Activated CD4-positive, alpha-beta T cell treated with anti-CD3 and anti-CD28 coated beads, Interleukin-10, Interleukin-2, amounts not matched to agents 100 ng/mL and 50 ng/mL, durations not matched to agents 16 hours and 8 hours (primary cell): ENCODE measurements at regions not wholly inside any gene's neighbourhood (a gene's known extent, or its start where the extent isn't known, plus 50 kb on each side); places are given as distances from the start of the nearest gene placed in this dataset.

Source experiments
- DNase-seq: peaks from one replicate; pipeline ENCODE4 v3.0.0-alpha.2; 2020

DNA sequence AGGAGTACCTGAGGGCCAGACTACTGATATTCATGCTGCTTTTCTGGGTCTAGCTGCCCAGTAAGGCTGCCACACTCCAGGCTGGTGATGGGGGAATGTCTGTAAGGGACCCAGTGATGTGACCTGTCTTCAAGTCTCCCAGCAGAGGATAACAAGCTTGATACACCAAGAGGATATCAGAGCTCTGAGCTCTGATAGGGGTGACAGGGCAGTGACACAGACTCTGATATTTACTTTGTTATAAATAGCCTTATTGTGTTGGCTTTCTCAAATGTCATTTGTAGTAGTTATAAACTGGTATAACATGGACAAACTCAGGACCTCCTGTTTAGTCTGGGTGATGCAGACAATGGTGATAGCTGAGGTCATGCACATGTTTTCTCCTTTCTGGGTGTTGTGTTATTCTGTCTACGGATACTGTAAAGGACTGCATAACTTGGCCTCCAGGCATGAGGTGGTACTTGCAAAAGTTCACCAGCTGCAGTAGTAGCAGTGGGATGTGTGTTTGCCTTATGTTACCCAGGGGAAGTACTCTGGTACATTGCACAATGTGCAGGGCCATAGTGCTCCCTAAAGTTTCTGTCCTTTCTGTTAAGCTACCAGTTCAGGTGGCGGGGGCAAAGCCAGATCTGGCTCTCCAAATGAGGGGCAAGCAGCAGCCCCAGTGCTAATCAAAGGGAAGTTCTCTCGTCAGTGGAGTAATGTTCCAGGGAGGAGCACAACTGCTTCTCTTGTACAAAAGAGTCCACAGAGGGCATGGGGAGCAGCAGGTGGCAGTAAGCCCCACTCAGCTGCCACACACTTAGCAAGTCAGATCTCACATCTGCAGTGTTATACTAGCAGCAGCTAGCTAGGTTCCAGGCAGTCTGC, 812.2 kb downstream of the JRKL start:
- no peak for DNase-seq

DNA sequence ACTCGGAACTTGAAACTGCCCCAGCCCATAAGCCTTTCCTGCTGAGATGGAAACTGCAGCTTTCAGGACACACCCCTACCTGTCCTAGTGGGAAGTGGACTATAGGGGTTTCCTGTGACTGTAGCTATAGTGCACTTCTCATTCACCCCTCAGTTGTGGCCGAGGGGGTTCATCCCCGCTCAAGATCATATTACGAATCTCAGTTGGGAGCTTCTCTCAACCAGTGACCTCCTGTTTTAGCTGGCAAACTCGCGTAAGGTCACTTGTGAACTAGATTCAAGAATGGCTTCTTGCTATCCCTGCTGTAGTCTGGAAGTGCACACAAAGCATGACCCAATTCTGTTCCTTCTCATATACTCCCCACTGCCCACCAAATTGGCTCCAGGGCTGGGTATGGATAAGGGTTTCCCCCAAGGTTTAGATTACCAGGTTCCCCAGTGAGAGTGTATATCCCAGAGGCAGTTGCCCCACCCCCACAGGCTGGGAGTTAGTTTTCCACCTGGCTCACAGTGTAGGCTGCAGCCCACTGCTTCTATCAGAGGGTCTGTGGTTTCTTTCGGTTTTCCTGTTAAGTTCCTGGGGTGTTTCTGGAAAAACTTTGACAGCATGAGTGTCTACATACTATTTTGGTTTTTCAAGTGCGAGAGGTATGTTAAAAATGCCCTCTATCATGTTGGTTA, 812.9 kb downstream of the JRKL start:
- no peak for DNase-seq

DNA sequence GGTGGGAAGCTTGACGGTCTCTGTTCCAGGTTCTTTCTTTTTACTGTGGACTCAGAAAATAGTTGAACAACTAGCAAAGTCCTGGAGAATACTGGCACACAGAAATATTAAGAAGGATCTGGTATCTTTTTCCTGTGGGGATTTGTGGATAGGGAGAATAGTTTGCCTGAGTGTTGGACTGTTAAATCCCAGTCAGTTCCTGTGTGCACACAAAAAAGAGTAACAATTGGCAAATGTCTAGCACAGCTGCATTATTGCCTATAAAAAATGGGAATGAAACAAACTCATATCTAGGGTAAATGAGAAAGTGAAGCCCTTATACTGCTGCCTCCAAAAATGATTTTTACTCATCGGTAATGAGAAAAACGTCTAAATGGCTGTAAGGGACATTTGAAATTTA, 828.2 kb downstream of the JRKL start:
- no peak for DNase-seq

DNA sequence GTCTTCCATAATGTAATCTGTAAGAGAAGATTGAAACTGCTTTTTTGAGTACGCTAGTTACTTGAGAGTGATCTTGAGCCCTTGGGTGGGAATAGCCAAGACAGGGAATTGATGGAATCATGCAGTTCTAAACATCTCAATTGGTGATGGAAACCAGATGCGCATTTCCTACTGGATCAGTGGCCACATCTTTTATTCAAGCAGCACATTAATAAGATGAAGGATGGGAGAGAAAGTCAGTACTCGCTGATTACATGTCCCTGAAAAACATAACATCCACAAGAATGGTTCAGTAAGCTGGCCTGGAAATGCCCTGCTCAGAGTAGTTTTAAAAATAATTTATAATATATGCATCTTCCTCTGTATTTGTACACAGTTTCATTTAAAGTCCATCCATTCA, 833.8 kb downstream of the JRKL start:
- no peak for DNase-seq

DNA sequence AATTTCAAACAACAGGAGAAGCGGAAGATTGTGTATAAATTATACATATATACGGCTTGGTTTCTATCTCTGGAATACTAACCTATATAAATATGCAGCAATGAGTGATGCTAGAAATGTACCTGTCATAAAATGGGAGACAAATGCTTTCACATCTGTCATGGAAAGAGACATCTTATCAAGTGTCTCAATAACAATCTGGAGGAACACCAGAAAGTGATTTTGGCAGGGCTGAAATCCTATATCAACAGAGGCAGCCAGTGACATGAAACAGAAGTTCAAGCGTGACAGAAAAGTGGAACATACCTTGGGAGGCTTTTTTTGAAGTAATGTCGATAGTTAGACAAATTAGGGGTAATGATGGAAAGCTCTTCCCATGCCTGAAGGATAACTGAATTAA, 834.6 kb downstream of the JRKL start:
- no peak for DNase-seq

DNA sequence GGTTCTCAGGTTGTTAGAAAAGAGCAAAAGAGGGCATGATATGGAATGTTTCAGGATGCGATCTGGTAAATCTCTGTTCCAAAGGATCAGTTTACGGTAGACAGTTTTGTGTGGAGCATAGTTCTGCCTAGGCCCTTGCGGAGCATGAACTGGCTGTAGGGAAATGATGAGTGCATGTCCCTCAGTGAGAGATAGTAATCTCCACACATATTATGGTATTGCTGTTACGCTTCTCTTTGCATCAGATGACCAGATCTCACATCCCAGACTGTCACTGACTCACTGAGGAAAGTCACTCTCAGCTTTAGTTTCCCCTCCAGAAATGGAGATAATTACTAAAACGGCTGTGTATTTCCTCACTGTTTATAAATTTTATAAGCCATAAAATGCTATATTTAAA, 836.0 kb downstream of the JRKL start:
- no peak for DNase-seq

DNA sequence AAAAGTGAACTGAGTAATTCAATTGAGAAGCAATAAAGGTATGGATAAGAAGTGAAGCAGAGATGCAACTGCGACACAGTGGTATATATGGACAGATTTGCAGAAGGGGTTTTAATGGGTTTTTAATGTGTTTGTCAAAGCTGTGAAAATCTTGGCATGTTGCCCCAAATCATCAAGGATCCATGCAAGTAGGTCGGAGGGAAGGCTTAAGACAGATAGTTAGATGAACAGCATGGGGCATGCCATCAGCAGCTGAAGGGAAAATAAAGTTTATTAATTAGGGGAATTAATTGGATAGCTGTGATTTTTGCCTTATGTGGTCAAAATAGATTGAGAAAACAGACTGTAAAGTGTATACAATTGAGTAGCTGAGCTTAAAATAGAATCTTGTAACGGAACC, 840.1 kb downstream of the JRKL start:
- no peak for DNase-seq

DNA sequence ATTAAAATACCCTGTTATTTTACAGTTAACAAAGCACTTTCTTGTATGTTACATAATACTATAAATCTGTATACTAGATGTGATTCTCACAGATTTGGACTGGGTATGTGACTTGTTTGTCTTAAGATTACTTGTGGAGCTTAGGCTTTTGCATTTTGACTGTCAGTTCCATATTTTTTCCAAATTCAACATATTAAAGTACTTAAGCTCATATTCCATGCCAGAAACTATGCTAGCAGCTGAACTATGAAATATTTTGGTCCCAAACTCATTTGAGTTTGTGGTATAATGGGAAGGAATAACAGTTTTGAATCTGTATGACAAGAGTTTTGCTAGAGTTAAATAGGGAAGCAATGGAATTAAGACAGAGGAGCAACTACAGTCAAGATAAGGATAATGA, 841.4 kb downstream of the JRKL start:
- DNase-seq, result no peak

DNA sequence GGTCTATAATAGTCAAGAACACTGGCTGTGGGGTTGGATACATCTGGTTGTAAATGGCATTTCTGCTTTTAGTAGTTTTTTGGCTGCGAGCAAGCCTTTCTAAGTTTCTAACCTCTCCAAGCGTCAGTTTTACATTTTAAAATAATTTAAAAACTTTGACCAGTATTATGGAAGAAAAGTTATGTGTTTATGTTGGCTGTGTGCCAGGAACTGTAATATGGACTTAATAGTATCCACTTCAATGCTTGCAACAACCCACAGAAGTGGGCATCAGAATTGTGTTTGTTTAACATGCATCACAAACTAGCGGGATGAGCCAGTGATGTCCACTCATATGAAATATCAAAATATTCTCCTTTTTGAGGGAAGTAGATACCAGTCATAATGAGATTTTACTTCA, 844.2 kb downstream of the JRKL start:
- no peak for DNase-seq

DNA sequence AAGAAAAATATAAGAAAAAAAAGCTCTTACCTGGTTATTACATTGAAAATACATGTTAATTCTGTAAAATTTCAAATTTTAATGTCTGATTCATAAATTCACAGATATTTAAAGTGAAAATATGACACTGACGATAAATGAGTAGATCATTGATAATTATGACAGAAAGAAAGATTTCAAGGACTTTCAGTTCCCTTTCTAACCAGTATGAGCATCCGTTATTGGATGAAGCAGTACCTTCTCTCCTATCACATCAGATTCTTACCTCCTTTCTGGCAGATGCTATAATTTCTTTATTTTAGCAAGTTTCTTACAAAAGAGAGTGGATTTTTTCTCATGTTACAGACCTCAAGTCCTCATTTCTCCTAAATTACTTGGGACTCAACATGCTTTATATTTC, 847.3 kb downstream of the JRKL start:
- DNase-seq, result no peak

DNA sequence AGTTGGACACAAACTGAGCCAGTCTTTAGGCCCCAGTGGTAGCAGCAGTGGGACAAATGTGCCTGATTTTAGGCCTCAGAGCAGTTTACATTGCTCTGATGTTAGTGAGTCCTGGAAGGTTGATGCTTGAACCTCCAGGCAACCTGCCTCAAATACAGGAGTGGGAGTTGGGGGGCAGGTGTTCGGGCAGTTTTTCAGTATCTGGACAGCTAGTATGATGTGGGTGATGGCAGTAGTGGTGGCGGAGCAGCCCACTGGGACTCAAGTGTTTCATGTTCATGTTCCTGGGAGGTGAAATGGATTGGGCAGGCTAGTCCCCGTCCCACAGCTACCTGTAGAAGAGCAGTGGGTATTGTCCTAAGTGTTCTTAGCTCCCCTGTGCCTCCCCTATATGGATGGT, 857.8 kb downstream of the JRKL start:
- DNase-seq, result no peak

DNA sequence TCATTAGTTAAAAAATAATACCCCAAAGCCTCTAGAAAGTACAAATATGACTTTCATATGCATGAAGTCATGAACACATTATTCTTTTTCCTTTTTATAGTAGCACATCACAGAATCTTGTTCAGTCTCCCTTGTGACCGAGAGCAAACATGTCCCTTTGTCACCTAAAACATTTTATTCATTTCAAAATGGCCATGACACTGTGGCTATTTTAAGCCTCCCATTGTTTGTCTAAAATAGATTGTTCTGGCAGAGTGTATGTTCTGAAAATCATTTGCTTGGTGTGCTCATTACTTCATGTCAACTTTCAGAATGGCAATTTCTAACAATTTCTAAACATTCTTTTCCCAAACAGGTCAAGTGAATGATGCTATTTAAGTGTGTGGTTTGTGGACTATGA, 865.0 kb downstream of the JRKL start:
- DNase-seq, result no peak

DNA sequence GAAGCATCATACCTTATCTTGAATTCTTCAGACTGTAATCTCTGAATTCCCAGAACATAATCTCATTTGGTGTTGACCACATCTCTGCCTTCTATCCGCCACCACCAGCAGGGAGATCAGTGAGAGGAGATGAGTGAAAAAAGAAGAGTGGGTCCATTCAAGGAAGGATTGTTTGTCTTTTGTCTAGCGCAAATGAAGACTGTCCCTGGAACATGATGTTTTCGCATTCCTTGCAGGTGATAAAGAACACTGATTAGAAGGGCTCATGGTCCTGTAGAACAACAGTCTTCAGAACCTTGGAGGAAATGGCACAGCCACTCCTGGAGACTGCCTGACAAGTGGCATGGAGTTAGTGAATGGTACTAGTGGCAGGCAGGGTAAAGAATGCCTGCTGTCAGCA, 869.6 kb downstream of the JRKL start:
- no peak for DNase-seq

DNA sequence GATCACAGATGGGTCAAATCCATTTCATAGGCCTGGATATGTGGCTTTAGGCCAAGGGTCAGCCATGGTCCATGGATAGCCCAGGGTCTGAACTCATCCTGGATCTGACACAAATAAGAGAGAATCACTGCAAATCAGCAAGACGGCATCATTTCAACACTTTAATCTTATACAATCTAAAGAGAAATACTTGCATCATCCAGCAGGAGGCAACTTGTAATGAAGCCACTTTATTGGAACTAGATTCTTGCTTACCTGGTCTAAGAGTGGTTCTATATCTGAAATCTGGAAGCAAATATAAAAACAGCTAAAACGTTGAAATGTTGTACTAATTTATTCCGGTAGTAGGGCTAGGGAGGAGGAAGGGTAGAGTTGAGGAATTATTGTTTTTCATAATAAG, 870.1 kb downstream of the JRKL start:
- no peak for DNase-seq

DNA sequence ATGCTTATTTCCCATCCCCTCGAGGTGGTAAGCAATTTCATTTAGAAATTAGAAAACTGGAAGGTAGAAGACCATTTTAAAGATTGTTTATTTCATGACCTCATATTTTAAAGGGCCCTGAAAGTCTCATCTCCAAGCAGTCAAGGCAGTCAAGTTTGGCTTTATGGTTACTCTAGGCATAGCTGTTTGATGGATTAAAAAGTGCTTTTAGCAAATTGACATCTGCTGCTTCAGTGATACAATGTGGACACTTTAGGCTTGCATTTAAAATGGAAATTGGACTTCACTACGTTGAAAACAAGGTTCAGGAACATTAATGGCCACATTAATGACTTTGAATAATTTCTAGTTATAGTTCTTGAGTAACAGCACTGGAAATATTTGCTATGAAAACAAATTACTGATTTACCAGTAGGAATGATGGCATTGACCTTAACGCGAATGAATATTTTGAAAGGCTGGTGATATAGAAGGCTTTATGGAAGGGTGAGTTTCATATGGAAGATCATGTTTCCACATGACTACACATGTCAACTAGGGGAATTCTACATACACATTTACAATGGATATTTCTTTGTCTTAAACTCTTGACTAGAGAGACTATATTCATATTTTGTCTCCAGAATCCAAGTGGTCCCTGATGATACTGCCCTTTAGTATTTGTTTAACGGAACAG, 873.5 kb downstream of the JRKL start:
- DNase-seq, result no peak

DNA sequence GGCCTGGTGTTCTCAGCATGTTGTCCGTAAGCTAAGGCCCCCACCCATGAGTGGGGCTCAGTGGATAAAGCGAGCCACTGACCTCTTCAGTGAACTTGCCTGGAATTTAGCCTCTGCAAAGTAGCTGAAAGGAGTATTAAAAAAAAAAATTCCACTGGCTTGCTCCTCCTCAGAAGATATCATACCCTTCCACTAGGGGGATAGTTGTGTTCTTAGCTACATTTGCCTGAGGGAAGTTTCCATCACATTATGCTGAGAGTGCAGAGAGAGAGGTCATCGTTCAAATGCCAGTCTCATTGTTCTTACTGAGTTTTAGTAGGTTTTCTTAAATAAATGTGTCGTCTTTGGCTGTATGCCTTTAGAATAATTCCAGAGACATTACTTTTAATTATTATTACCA, 879.7 kb downstream of the JRKL start:
- no peak for DNase-seq

DNA sequence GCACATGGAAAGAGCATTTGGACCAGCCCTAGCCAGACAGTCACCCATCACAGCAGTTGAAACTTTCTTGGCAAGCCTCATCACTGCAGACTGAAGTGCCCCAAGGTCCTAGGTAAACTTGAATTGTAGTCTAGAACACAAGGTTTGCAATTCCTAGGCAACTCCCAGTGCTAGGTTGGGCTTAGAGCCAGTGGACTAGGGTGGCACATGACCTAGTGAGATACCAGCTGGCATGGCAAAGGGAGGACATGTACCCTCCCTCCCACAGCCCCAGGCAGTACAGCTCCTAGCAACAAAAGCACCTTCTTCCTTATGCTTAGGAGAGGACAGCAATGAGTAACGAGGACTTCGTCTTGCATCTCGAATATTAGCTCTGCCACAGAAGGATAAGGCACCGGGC, 889.5 kb downstream of the JRKL start:
- no peak for DNase-seq

DNA sequence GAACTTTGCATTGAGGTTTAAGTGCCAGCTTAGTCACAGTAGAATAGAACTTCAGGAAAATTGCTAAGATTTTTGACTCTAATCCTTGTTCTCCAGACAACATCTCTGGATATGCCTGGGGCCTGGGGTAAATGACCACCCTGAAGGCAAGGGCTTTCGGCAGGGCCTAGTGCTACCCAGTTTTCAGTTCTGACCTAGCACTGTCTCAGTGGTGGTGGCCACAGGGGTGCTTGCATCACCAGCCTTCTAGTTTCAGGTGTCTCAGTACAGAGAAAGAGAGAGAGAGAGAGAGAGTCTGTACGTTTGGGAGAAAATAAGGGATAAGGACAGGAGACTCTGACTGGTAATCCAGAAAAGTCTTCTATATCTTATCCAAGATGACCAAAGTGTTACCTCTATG, 890.5 kb downstream of the JRKL start:
- DNase-seq, result no peak

DNA sequence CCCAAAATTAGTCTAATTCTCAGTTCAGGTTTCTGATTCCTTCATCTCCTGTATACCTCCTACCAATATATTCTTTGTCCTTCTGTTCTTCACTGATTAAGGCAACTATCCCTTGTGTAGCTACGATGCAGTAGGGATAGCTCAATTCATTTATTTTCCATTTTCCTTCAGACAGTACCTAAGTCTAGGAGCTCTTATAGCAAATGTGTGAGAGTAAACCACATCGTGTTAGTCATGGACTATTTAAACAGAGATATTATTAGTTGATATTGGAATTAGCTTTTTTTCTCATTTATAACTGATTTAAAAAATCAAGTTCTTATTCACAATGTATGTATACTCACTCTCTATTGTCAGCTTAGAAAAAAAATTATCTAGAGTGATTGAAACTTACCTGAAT, 900.0 kb downstream of the JRKL start:
- no peak for DNase-seq

DNA sequence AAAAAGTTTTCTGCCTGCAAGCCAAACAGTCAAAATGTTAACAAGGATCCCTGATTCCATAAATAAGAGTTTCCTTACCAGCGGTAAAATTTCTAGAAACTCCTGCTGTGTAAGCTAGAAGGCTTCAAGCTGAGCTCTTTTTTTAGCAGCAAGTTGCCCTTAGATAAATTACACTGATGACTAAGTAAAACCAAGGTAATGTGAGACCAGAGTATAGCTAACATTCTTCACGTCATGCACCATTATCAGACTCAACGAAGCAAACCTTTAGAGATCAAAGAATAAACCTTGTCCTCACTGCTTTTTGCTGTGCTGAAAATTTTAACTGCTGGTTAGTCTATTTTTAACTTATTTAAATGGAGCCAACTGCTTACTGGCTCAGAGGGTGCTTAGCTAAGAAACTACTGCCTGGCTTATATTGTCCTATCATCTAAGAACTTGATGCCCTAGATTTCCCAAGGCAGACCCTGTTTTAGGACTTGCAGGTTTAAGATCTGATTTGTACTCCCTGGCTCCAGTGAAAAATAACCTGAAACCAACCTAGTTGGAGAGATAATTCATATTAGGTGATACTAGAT, 900.7 kb downstream of the JRKL start:
- DNase-seq, result no peak

DNA sequence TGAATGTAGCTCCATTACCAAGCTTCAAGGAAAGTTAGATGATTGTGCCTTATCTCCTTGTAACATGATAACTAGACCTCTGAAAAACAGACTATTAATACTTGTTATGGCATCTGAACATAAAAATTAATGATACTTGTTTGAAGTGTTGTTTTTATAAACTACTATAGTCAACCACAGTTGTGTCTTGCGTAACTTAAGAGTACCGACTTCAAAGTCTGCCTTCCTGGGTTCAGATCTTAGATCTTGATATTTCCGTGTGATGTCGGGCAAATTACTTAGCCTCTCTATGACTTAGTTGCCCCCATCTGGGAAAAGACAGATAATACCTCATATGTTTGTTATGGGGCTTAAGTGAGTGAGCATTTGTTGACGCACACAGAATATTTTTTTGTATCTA, 906.5 kb downstream of the JRKL start:
- DNase-seq, result no peak

DNA sequence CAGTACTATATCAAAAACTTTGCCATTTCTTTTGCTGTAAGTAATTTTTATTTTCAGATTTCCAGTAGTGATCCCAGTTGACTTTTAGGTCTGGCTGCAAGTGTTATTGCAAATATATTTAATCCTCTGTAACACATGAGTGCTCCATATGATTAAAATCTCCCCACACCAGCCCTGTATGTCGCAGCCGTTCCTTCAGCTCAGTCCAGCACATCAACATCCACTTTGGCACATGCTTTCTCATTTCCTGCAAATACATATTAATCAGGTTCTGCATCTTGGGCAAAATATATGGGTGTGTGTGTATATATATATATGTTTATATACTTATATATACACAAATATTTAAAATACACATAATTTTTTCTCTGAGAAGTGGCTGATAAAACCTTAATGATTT, 919.5 kb downstream of the JRKL start:
- no peak for DNase-seq

DNA sequence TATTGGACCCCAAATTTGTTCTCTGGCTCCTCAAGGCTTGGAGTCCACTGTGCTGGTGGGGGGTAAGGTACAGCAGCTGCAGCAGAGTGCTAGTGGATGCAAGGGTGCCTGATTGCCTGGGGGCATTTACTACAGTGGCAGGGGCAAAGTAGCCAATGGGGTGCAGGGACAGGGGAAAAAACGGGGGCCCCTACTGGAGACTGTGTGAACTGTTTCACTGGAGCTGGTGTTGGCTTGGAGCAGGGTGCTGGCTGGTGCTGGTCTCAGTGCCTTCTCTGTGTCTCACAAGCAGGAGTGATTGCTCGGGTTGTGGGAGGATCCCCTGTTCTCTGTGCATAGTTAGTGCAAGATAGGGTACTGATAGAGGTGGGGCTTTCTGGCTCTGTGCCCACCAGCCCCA, 935.9 kb downstream of the JRKL start:
- no peak for DNase-seq

DNA sequence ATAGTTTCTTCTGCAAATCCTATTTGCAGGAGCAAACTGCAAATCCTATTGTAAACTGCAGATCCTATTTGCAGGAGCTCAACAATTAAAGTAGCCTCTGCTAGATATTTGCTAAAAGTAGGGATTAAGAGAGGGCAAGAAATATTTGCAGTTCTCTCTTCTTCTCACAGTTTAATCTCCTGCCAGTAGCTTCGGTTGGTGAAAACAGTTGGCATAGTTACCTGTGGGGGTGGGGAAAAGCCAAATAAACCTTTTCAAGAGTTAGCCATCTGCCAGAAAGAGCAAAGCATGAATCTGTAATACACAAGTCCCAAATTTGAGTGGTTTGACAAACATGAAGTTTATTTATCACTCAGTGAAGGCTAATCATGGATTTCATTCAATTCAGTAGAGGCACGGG, 942.5 kb downstream of the JRKL start:
- no peak for DNase-seq
